ENCODE measurements at regions not wholly inside any gene's neighbourhood (a gene's known extent, or its start where the extent isn't known, plus 50 kb on each side); places are given as distances from the start of the nearest gene placed in this dataset.

GRCh38 chr17:69960755-69961154 lies 114.3 kb upstream of the KCNJ16 start:
- H3K27ac Mint-ChIP-seq (ENCODE audit: unreplicated experiment) = no peak overlapping the region
- no peak for DNase-seq (ENCODE audit: low read depth, low spot score)
- no peak overlapping the region for H3K4me3 Mint-ChIP-seq
- peaks cover 3% of the 10 kb centered on the region for H3K36me3 Mint-ChIP-seq (ENCODE audit: low read depth)
- peaks cover 13% of the 10 kb centered on the region for H3K4me1 Mint-ChIP-seq
- peaks cover 2% of the 10 kb centered on the region for H3K27me3 Mint-ChIP-seq (ENCODE audit: low read depth)
- peaks cover 4% of the 10 kb centered on the region for H3K9me3 Mint-ChIP-seq
- TF ChIP-seq CTCF (conservative IDR thresholded peaks at IDR 0.05) = no peak

- Mint-ChIP-seq H3K4me1 (peaks cover 13% of the 10 kb centered on the region), H3K27ac (ENCODE audit: unreplicated experiment) (no peak overlapping the region), H3K9me3 (peaks cover 4% of the 10 kb centered on the region), H3K27me3 (ENCODE audit: low read depth) (peaks cover 2% of the 10 kb centered on the region), H3K36me3 (ENCODE audit: low read depth) (peaks cover 3% of the 10 kb centered on the region), H3K4me3 (no peak overlapping the region)
- no peak for DNase-seq (ENCODE audit: low read depth, low spot score)
- TF ChIP-seq CTCF (conservative IDR thresholded peaks at IDR 0.05) = no peak
Observed at GRCh38 chr17:69961501-69962145, 113.4 kb upstream of the KCNJ16 start.

GRCh38 chr17:69962436-69962995 lies 112.5 kb upstream of the KCNJ16 start:
- no peak for DNase-seq (ENCODE audit: low read depth, low spot score)
- no peak overlapping the region for H3K4me3 Mint-ChIP-seq
- peaks cover 9% of the 10 kb centered on the region for H3K9me3 Mint-ChIP-seq
- no peak overlapping the region for H3K27ac Mint-ChIP-seq (ENCODE audit: unreplicated experiment)
- H3K4me1 Mint-ChIP-seq = peaks cover 17% of the 10 kb centered on the region
- H3K27me3 Mint-ChIP-seq (ENCODE audit: low read depth) = peaks cover 2% of the 10 kb centered on the region
- TF ChIP-seq CTCF (conservative IDR thresholded peaks at IDR 0.05) = no peak
- H3K36me3 Mint-ChIP-seq (ENCODE audit: low read depth) = peaks cover 9% of the 10 kb centered on the region

- peaks cover 4% of the 10 kb centered on the region for H3K4me1 Mint-ChIP-seq
- TF ChIP-seq CTCF (conservative IDR thresholded peaks at IDR 0.05) = no peak
- DNase-seq (ENCODE audit: low read depth, low spot score) = no peak
- peaks cover 9% of the 10 kb centered on the region for H3K36me3 Mint-ChIP-seq (ENCODE audit: low read depth)
- H3K27me3 Mint-ChIP-seq (ENCODE audit: low read depth) = no peaks in the 10 kb centered on the region
- no peak overlapping the region for H3K4me3 Mint-ChIP-seq
- peaks cover 9% of the 10 kb centered on the region for H3K9me3 Mint-ChIP-seq
- no peak overlapping the region for H3K27ac Mint-ChIP-seq (ENCODE audit: unreplicated experiment)
Observed at GRCh38 chr17:69967910-69968411, 107.1 kb upstream of the KCNJ16 start.

GRCh38 chr17:69969897-69970296 lies 105.1 kb upstream of the KCNJ16 start:
- Mint-ChIP-seq H3K36me3 (ENCODE audit: low read depth) (peaks cover 9% of the 10 kb centered on the region), H3K4me1 (peaks cover 4% of the 10 kb centered on the region), H3K27me3 (ENCODE audit: low read depth) (no peaks in the 10 kb centered on the region), H3K9me3 (peaks cover 12% of the 10 kb centered on the region), H3K4me3 (no peak overlapping the region), H3K27ac (ENCODE audit: unreplicated experiment) (no peak overlapping the region)
- TF ChIP-seq CTCF (conservative IDR thresholded peaks at IDR 0.05) = no peak
- no peak for DNase-seq (ENCODE audit: low read depth, low spot score)
